ENCODE measurements at regions not wholly inside any gene's neighbourhood (a gene's known extent, or its start where the extent isn't known, plus 50 kb on each side); places are given as distances from the start of the nearest gene placed in this dataset.

DNA sequence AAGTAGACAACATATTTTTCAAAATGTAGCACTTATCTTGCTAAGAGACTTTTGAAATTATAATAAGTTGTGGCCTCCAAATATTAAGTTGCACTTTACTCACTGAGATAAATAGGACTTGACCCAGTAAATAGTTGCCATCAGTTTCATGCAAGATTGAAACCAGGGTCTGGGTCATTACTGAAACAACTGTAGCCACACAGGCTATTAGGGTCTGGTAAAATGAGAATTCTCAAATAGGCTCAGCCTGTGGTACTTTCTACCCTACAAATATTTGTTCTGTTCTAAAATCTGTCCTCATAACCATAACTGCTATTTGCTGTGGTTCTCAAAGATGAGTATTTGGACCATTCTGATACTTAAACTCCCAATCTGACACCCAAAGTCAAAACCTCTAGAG, 115.4 kb upstream of the STK17B start:
- TF ChIP-seq, protein P1, sequence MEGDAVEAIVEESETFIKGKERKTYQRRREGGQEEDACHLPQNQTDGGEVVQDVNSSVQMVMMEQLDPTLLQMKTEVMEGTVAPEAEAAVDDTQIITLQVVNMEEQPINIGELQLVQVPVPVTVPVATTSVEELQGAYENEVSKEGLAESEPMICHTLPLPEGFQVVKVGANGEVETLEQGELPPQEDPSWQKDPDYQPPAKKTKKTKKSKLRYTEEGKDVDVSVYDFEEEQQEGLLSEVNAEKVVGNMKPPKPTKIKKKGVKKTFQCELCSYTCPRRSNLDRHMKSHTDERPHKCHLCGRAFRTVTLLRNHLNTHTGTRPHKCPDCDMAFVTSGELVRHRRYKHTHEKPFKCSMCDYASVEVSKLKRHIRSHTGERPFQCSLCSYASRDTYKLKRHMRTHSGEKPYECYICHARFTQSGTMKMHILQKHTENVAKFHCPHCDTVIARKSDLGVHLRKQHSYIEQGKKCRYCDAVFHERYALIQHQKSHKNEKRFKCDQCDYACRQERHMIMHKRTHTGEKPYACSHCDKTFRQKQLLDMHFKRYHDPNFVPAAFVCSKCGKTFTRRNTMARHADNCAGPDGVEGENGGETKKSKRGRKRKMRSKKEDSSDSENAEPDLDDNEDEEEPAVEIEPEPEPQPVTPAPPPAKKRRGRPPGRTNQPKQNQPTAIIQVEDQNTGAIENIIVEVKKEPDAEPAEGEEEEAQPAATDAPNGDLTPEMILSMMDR (IDR thresholded peaks at IDR 0.05), result no peak
- no peak for TF ChIP-seq EZH2 (IDR thresholded peaks at IDR 0.05)
